A549 (cell line): ENCODE measurements at regions not wholly inside any gene's neighbourhood (a gene's known extent, or its start where the extent isn't known, plus 50 kb on each side); places are given as distances from the start of the nearest gene placed in this dataset.

Experiments used
- JUN ChIP-seq, 2 experiments: fragments of >200 bp; sonication (Bioruptor Twin); formaldehyde crosslinking; IDR thresholded peaks; 2 replicates in 1 of 2; 3 replicates in 1 of 2; pipeline ENCODE4 v1.6.1; 2016 to 2017
- NR3C1 ChIP-seq: fragments of >200 bp; sonication (Bioruptor Twin); formaldehyde crosslinking; IDR thresholded peaks from 3 replicates; pipeline ENCODE4 v1.6.1; 2017
- TF ChIP-seq, protein P1 (sequence below): fragments of 200-600 bp; sonication (generic); IDR thresholded peaks from 2 replicates; pipeline ENCODE4 v1.6.1; 2016; ENCODE audit warnings: antibody characterized with exemption, mild to moderate bottlenecking, moderate library complexity
- TF ChIP-seq, protein P2 (sequence below): fragments of >200 bp; sonication (Bioruptor Twin); formaldehyde crosslinking; IDR thresholded peaks from 3 replicates; pipeline ENCODE4 v1.5.1; 2016
- TF ChIP-seq, protein P3 (sequence below): fragments of 450-650 bp; IDR thresholded peaks from 2 replicates; pipeline ENCODE4 v1.6.1; 2014; ENCODE audit warnings: antibody characterized with exemption

DNA sequence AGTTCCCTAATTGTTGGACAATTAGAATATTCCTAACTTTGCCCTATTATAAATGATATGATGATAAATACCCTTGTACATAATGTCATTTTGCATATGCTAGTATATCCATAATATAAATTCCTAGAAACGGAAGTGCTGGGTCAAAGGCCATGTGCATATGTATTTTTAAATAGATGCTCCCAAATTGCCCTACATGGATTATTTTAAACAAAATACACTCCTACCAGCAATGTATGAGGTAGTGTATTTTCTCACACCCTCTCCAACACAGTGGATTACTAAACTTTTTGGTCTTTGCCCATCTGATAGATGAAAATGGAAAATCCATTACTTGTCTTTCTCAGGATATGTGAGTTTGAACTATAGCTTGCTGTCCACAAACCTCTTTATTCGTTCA, 385.1 kb upstream of the JARID2 start:
- no peak for TF ChIP-seq JUN (IDR thresholded peaks at IDR 0.05)
- TF ChIP-seq, protein P1, sequence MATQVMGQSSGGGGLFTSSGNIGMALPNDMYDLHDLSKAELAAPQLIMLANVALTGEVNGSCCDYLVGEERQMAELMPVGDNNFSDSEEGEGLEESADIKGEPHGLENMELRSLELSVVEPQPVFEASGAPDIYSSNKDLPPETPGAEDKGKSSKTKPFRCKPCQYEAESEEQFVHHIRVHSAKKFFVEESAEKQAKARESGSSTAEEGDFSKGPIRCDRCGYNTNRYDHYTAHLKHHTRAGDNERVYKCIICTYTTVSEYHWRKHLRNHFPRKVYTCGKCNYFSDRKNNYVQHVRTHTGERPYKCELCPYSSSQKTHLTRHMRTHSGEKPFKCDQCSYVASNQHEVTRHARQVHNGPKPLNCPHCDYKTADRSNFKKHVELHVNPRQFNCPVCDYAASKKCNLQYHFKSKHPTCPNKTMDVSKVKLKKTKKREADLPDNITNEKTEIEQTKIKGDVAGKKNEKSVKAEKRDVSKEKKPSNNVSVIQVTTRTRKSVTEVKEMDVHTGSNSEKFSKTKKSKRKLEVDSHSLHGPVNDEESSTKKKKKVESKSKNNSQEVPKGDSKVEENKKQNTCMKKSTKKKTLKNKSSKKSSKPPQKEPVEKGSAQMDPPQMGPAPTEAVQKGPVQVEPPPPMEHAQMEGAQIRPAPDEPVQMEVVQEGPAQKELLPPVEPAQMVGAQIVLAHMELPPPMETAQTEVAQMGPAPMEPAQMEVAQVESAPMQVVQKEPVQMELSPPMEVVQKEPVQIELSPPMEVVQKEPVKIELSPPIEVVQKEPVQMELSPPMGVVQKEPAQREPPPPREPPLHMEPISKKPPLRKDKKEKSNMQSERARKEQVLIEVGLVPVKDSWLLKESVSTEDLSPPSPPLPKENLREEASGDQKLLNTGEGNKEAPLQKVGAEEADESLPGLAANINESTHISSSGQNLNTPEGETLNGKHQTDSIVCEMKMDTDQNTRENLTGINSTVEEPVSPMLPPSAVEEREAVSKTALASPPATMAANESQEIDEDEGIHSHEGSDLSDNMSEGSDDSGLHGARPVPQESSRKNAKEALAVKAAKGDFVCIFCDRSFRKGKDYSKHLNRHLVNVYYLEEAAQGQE, result no peak
- TF ChIP-seq, protein P2, sequence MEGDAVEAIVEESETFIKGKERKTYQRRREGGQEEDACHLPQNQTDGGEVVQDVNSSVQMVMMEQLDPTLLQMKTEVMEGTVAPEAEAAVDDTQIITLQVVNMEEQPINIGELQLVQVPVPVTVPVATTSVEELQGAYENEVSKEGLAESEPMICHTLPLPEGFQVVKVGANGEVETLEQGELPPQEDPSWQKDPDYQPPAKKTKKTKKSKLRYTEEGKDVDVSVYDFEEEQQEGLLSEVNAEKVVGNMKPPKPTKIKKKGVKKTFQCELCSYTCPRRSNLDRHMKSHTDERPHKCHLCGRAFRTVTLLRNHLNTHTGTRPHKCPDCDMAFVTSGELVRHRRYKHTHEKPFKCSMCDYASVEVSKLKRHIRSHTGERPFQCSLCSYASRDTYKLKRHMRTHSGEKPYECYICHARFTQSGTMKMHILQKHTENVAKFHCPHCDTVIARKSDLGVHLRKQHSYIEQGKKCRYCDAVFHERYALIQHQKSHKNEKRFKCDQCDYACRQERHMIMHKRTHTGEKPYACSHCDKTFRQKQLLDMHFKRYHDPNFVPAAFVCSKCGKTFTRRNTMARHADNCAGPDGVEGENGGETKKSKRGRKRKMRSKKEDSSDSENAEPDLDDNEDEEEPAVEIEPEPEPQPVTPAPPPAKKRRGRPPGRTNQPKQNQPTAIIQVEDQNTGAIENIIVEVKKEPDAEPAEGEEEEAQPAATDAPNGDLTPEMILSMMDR, result no peak
- no peak for TF ChIP-seq NR3C1
- TF ChIP-seq, protein P3, sequence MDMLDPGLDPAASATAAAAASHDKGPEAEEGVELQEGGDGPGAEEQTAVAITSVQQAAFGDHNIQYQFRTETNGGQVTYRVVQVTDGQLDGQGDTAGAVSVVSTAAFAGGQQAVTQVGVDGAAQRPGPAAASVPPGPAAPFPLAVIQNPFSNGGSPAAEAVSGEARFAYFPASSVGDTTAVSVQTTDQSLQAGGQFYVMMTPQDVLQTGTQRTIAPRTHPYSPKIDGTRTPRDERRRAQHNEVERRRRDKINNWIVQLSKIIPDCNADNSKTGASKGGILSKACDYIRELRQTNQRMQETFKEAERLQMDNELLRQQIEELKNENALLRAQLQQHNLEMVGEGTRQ, result no peak
